SK-N-SH (cell line): ENCODE measurements at regions not wholly inside any gene's neighbourhood (a gene's known extent, or its start where the extent isn't known, plus 50 kb on each side); places are given as distances from the start of the nearest gene placed in this dataset.

ENCODE experiments used
- CTCF ChIA-PET: fragments of 300-600, 350-600 bp; formaldehyde crosslinking; extraction: SDS; loops from one replicate; lab custom pipeline; 2021; lab: Yijun Ruan, JAX
- POLR2A ChIA-PET: fragments of 350-600 bp; sonication (Branson Sonifier 250); formaldehyde crosslinking; extraction: SDS; loops from one replicate; lab custom pipeline; 2020; ENCODE audit warnings: antibody characterized with exemption, inconsistent platforms; lab: Yijun Ruan, JAX
- DNase-seq: peaks from one replicate; pipeline ENCODE4 v3.0.0; 2012
- H2AFZ ChIP-seq: fragments of 200-600 bp; sonication (generic); 2 replicates; pipeline ENCODE4 v1.8.1; 2016; ENCODE audit warnings: antibody characterized with exemption, mild to moderate bottlenecking, low read depth
- H3F3A ChIP-seq: fragments of 200-600 bp; sonication (generic); replicated peaks from 2 replicates; pipeline ENCODE3; 2016; ENCODE audit warnings: antibody characterized with exemption, mild to moderate bottlenecking; ENCODE audit not compliant: insufficient read depth
- H3K27ac ChIP-seq, 2 experiments: fragments of 200-500 bp in 1 of 2; fragments of 200-600 bp in 1 of 2; sonication (Bioruptor generic) in 1 of 2; sonication (generic), shearing (Covaris generic) in 1 of 2; 2 replicates each; pipeline versions ENCODE4 v1.5.1 to v1.6.1; 2014 to 2016; ENCODE audit warnings: low read depth in 2 of 2, inconsistent platforms in 1 of 2, low read length in 1 of 2, mild to moderate bottlenecking in 1 of 2, mixed read lengths in 1 of 2
- H3K27me3 ChIP-seq: fragments of 200-600 bp; sonication (generic), shearing (Covaris generic); 2 replicates; pipeline ENCODE4 v1.6.1; 2016; ENCODE audit warnings: mixed run types; ENCODE audit not compliant: insufficient read depth
- H3K36me3 ChIP-seq, 2 experiments: fragments of 200-500 bp in 1 of 2; fragments of 200-600 bp in 1 of 2; sonication (Bioruptor generic) in 1 of 2; sonication (generic) in 1 of 2; replicated peaks in 1 of 2; 2 replicates each; pipeline versions ENCODE3 to v1.5.1; 2014 to 2016; ENCODE audit warnings: low read length in 1 of 2, mild to moderate bottlenecking in 1 of 2; ENCODE audit not compliant: insufficient read depth in 2 of 2, control insufficient read depth in 1 of 2
- H3K4me1 ChIP-seq, 2 experiments: fragments of 200-500 bp in 1 of 2; fragments of 200-600 bp in 1 of 2; sonication (Bioruptor generic) in 1 of 2; sonication (generic), shearing (Covaris generic) in 1 of 2; 2 replicates each; pipeline versions ENCODE4 v1.5.1 to v1.6.1; 2014 to 2016; ENCODE audit warnings: low read depth in 1 of 2, low read length in 1 of 2, mixed run types in 1 of 2; ENCODE audit not compliant: insufficient read depth in 2 of 2, control insufficient read depth in 1 of 2
- H3K4me2 ChIP-seq: fragments of 200-600 bp; sonication (generic), shearing (Covaris generic); 2 replicates; pipeline ENCODE4 v1.6.1; 2017; ENCODE audit warnings: mixed run types
- H3K4me3 ChIP-seq, 2 experiments: fragments of 200-500 bp in 1 of 2; fragments of 200-600 bp in 1 of 2; sonication (Bioruptor generic) in 1 of 2; sonication (generic), shearing (Covaris generic) in 1 of 2; 2 replicates each; pipeline versions ENCODE4 v1.5.1 to v1.8.1; 2014 to 2016; ENCODE audit warnings: low read depth in 2 of 2, inconsistent platforms in 1 of 2, low read length in 1 of 2, mild to moderate bottlenecking in 1 of 2, mixed read lengths in 1 of 2, moderate library complexity in 1 of 2
- H3K79me2 ChIP-seq: fragments of 200-600 bp; sonication (generic); 2 replicates; pipeline ENCODE4 v1.8.1; 2017; ENCODE audit warnings: mild to moderate bottlenecking; ENCODE audit not compliant: insufficient read depth
- H3K9ac ChIP-seq: fragments of 200-600 bp; sonication (generic); 2 replicates; pipeline ENCODE4 v1.6.1; 2017; ENCODE audit warnings: mixed run types
- H3K9me2 ChIP-seq: fragments of 200-600 bp; sonication (generic); 2 replicates; pipeline ENCODE4 v1.6.1; 2017; ENCODE audit warnings: mixed run types
- H3K9me3 ChIP-seq: fragments of 200-600 bp; sonication (generic); 2 replicates; pipeline ENCODE4 v1.6.1; 2017; ENCODE audit warnings: mixed run types, mild to moderate bottlenecking, moderate library complexity
- H4K20me1 ChIP-seq: fragments of 200-600 bp; sonication (generic); 2 replicates; pipeline ENCODE4 v1.6.1; 2017; ENCODE audit warnings: mild to moderate bottlenecking, mixed run types; ENCODE audit not compliant: insufficient read depth
- FOSL2 ChIP-seq: IDR thresholded peaks from 2 replicates; pipeline ENCODE4 v1.4.0; 2012; ENCODE audit warnings: low read depth, mild to moderate bottlenecking, moderate library complexity, borderline replicate concordance
- FOXM1 ChIP-seq: IDR thresholded peaks from 2 replicates; pipeline ENCODE4 v1.4.0; 2012; ENCODE audit warnings: low read depth, mild to moderate bottlenecking
- MAX ChIP-seq: IDR thresholded peaks from 2 replicates; pipeline ENCODE4 v1.4.0; 2012; ENCODE audit warnings: low read depth
- MEF2A ChIP-seq: IDR thresholded peaks from 2 replicates; pipeline ENCODE4 v1.4.0; 2012; ENCODE audit warnings: low read depth, borderline replicate concordance
- NFIC ChIP-seq: IDR thresholded peaks from 2 replicates; pipeline ENCODE4 v1.4.0; 2012; ENCODE audit warnings: borderline replicate concordance
- NRF1 ChIP-seq: IDR thresholded peaks from 2 replicates; pipeline ENCODE4 v1.6.1; 2012; ENCODE audit warnings: low read depth, mild to moderate bottlenecking, low read length
- RAD21 ChIP-seq: IDR thresholded peaks from 2 replicates; pipeline ENCODE4 v1.6.1; 2012; ENCODE audit warnings: mild to moderate bottlenecking, low read length
- REST ChIP-seq: IDR thresholded peaks from 2 replicates; pipeline ENCODE4 v1.6.1; 2012; ENCODE audit warnings: mild to moderate bottlenecking, low read depth, low read length, moderate library complexity
- RFX5 ChIP-seq: IDR thresholded peaks from 2 replicates; pipeline ENCODE4 v1.6.1; 2012; ENCODE audit warnings: mild to moderate bottlenecking, improper control_type of control experiment, low read length
- TAF1 ChIP-seq: IDR thresholded peaks from 2 replicates; pipeline ENCODE4 v1.6.1; 2012; ENCODE audit warnings: low read depth, mild to moderate bottlenecking, low read length, moderate library complexity, borderline replicate concordance
- USF1 ChIP-seq: IDR thresholded peaks from 2 replicates; pipeline ENCODE4 v1.4.0; 2012; ENCODE audit warnings: low read depth, borderline replicate concordance
- WGBS: methylation state at CpG from one replicate; pipeline ENCODE4 v1.1.6; 2017; ENCODE audit warnings: low lambda C conversion rate; 5-methylcytosine and 5-hydroxymethylcytosine counted together

- Histone ChIP-seq H3K9me3 (no peaks in the 10 kb centered on the region), H3K27me3 (no peaks in the 10 kb centered on the region), H2AFZ (no peak overlapping the region), H3K27ac (no peak overlapping the region), H3K9ac (no peak overlapping the region), H3K4me2 (no peak overlapping the region), H3K4me1 (no peaks in the 10 kb centered on the region), H4K20me1 (no peaks in the 10 kb centered on the region), H3K4me3 (no peak overlapping the region), H3K79me2 (no peaks in the 10 kb centered on the region), H3K9me2 (no peaks in the 10 kb centered on the region), H3K36me3 (no peaks in the 10 kb centered on the region), H3F3A (peaks cover 13% of the 10 kb centered on the region)
- POLR2A ChIA-PET: no interaction called here
- no peak for DNase-seq
- CTCF ChIA-PET: no interaction called here
- TF ChIP-seq NFIC: no peak
- TF ChIP-seq TAF1: no peak
- WGBS: 86% methylated on average over 3 of the region's 3 CpGs
These were observed 58.9 kb upstream of the SGK1 start for GRCh38 chr6:134376785-134377184.

- ChIA-PET CTCF (no interaction called here), POLR2A (no interaction called here)
- Histone ChIP-seq H3K9me2 (no peaks in the 10 kb centered on the region), H3K36me3 (no peaks in the 10 kb centered on the region), H3K9me3 (no peaks in the 10 kb centered on the region), H3F3A (peaks cover 13% of the 10 kb centered on the region), H3K79me2 (no peaks in the 10 kb centered on the region), H3K4me3 (no peak overlapping the region), H3K4me1 (no peaks in the 10 kb centered on the region), H3K9ac (no peak overlapping the region), H3K4me2 (no peak overlapping the region), H3K27me3 (no peaks in the 10 kb centered on the region), H3K27ac (no peak overlapping the region), H4K20me1 (no peaks in the 10 kb centered on the region), H2AFZ (no peak overlapping the region)
- DNase-seq: no peak
- WGBS: 98% methylated on average over 4 of the region's 4 CpGs
- TF ChIP-seq RAD21 (no peak), FOSL2 (no peak), RFX5 (no peak), FOXM1 (no peak), USF1 (no peak), NRF1 (no peak), MAX (no peak), MEF2A (no peak), REST (no peak)
These were observed 57.3 kb upstream of the SGK1 start for GRCh38 chr6:134375220-134375580.
